ENCODE measurements at regions not wholly inside any gene's neighbourhood (a gene's known extent, or its start where the extent isn't known, plus 50 kb on each side); places are given as distances from the start of the nearest gene placed in this dataset.
A peak's percentile ranks its signal among the peaks of the same experiment; 100 is the strongest.

DNA sequence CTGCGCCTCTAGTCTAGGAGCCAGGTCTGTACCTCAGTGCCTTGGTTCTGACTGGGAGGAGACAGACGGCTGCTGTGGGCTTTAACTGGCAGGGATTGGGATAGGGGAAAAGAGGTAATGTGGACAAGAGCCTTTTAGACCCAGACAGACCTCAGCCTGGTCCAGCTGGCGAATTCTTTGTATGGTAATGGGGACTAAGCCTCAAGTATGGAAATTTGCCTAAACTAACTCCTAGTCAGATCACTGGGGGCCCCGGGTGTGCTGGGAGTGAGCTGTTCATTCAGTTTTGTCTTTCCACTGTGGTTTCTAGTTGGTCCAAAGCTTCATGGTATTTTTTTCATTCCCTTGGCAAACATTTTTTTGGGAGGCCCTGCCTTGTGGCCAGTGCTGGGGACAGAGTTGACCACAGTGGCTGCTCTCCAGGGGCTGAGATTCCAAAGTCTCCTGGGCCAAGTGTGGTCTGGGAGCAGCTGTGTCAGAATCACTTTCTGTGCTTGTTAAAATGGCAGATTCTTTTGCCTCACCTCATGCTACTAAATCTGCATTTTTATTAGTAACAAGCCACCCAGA, 261.4 kb upstream of the C2CD4B start:
- Histone ChIP-seq H3K4me2 (ENCODE audit: low read length) (peak overlapping the region; percentile 13), H4K20me1 (ENCODE audit: insufficient read depth, low read length) (no peaks in the 10 kb centered on the region), H3K9ac (ENCODE audit: low read length) (no peak overlapping the region), H3K27ac (ENCODE audit: low read depth, low read length) (no peak overlapping the region), H3K79me2 (ENCODE audit: insufficient read depth, low read length) (no peaks in the 10 kb centered on the region), H3K36me3 (ENCODE audit: insufficient read depth, low read length) (no peaks in the 10 kb centered on the region), H3K4me1 (ENCODE audit: insufficient read depth, low read length) (peaks cover 4% of the 10 kb centered on the region), H2AFZ (ENCODE audit: low read depth, low read length) (no peak overlapping the region), H3K4me3 (ENCODE audit: insufficient read depth, low read depth, low read length) (no peak overlapping the region), H3K9me3 (ENCODE audit: insufficient read depth, low read depth, low read length) (no peaks in the 10 kb centered on the region), H3K27me3 (ENCODE audit: insufficient read depth, low read length) (no peaks in the 10 kb centered on the region)
- H3K4me3 Mint-ChIP-seq (ENCODE audit: unreplicated experiment), result no peak overlapping the region
- TF ChIP-seq, protein P1, sequence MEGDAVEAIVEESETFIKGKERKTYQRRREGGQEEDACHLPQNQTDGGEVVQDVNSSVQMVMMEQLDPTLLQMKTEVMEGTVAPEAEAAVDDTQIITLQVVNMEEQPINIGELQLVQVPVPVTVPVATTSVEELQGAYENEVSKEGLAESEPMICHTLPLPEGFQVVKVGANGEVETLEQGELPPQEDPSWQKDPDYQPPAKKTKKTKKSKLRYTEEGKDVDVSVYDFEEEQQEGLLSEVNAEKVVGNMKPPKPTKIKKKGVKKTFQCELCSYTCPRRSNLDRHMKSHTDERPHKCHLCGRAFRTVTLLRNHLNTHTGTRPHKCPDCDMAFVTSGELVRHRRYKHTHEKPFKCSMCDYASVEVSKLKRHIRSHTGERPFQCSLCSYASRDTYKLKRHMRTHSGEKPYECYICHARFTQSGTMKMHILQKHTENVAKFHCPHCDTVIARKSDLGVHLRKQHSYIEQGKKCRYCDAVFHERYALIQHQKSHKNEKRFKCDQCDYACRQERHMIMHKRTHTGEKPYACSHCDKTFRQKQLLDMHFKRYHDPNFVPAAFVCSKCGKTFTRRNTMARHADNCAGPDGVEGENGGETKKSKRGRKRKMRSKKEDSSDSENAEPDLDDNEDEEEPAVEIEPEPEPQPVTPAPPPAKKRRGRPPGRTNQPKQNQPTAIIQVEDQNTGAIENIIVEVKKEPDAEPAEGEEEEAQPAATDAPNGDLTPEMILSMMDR (IDR thresholded peaks at IDR 0.05; ENCODE audit: insufficient read depth, low read depth, low read length), result no peak
- TF ChIP-seq EZH2 (IDR thresholded peaks at IDR 0.05; ENCODE audit: insufficient read depth, low read length), result no peak
- peaks cover 19% of the 10 kb centered on the region for H3K4me1 Mint-ChIP-seq (ENCODE audit: low read depth, unreplicated experiment)
- H3K36me3 Mint-ChIP-seq (ENCODE audit: low read depth, unreplicated experiment), result peaks cover 5% of the 10 kb centered on the region
- H3K9me3 Mint-ChIP-seq (ENCODE audit: unreplicated experiment), result no peaks in the 10 kb centered on the region
- peak overlapping the region; percentile 50 for H3K27ac Mint-ChIP-seq (ENCODE audit: unreplicated experiment)
- DNase-seq (ENCODE audit: low read depth) (peak; percentile 85), FAIRE-seq (peak; percentile 13)
- no peaks in the 10 kb centered on the region for H3K27me3 Mint-ChIP-seq (ENCODE audit: low read depth, unreplicated experiment)

DNA sequence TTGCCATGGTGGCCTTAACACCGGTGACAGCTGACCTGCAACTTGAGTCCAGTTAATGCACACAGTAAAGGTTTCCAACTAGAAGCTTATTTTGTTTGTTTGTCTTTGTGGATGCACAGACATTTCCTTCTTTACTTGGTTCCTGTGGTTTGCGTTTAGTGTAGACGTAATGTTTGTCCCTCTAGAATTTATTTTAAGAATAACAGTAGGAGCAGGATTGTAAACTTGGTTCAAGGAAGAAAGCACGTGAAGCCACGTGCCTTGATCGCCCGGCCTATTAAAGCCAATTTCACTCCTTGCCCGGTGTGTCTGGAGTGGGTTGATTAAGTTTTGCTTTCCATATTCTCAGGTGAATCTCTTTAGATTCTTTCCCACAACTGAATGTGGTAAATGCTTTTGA, 263.2 kb upstream of the C2CD4B start:
- Mint-ChIP-seq H3K9me3 (ENCODE audit: unreplicated experiment) (no peaks in the 10 kb centered on the region), H3K36me3 (ENCODE audit: low read depth, unreplicated experiment) (peaks cover 5% of the 10 kb centered on the region), H3K27ac (ENCODE audit: unreplicated experiment) (no peak overlapping the region), H3K4me3 (ENCODE audit: unreplicated experiment) (no peak overlapping the region), H3K4me1 (ENCODE audit: low read depth, unreplicated experiment) (peaks cover 19% of the 10 kb centered on the region), H3K27me3 (ENCODE audit: low read depth, unreplicated experiment) (no peaks in the 10 kb centered on the region)
- H3K79me2 ChIP-seq (ENCODE audit: insufficient read depth, low read length), result no peaks in the 10 kb centered on the region
- TF ChIP-seq EZH2 (IDR thresholded peaks at IDR 0.05; ENCODE audit: insufficient read depth, low read length), result no peak
- TF ChIP-seq, protein P1 (IDR thresholded peaks at IDR 0.05; ENCODE audit: insufficient read depth, low read depth, low read length), result no peak
- no peak overlapping the region for H3K27ac ChIP-seq (ENCODE audit: low read depth, low read length)
- no peak overlapping the region for H3K9ac ChIP-seq (ENCODE audit: low read length)
- peaks cover 4% of the 10 kb centered on the region for H3K4me1 ChIP-seq (ENCODE audit: insufficient read depth, low read length)
- H3K36me3 ChIP-seq (ENCODE audit: insufficient read depth, low read length), result no peaks in the 10 kb centered on the region
- no peaks in the 10 kb centered on the region for H3K9me3 ChIP-seq (ENCODE audit: insufficient read depth, low read depth, low read length)
- FAIRE-seq, result no peak
- no peak overlapping the region for H3K4me2 ChIP-seq (ENCODE audit: low read length)
- H3K27me3 ChIP-seq (ENCODE audit: insufficient read depth, low read length), result no peaks in the 10 kb centered on the region
- H2AFZ ChIP-seq (ENCODE audit: low read depth, low read length), result no peak overlapping the region
- no peak overlapping the region for H3K4me3 ChIP-seq (ENCODE audit: insufficient read depth, low read depth, low read length)
- H4K20me1 ChIP-seq (ENCODE audit: insufficient read depth, low read length), result no peaks in the 10 kb centered on the region
- DNase-seq (ENCODE audit: low read depth), result no peak

DNA sequence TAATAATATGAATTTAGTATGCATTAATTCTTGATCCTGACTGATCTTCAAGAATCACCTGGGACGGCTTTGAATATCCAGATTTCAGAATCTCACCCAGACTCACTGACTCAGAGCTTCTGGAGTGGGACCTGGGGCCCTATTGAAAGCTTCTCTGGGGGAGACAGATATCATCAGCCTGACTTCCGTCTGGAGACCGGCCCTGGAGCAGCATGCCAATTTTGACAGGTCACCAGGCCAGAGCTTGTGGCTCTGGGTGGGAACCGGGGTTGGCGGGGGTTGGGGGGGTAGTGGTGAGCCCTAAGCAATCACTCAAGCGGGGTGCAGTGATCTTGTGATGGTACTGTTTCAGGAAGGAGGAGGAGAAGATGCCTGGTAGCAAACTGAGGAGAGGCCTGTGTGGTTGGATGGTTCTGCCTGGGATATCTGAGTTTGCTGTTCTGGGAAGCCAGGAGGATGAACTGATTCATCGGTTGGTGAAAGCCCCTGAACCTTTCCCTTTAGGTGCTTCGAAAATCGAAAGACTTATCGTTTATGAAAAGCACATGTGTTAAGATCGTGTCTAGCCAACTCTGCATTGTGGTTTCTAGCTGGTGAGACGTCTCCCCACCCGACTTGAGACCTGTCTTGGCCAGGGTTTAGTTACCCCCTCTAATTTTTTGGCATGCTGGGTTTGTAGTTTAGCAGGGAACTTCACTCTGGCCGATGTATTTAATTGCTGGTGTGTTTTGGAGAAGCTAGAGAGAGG, 263.9 kb upstream of the C2CD4B start:
- Histone ChIP-seq H3K9me3 (ENCODE audit: insufficient read depth, low read depth, low read length) (no peaks in the 10 kb centered on the region), H3K36me3 (ENCODE audit: insufficient read depth, low read length) (no peaks in the 10 kb centered on the region), H3K4me3 (ENCODE audit: insufficient read depth, low read depth, low read length) (no peak overlapping the region), H2AFZ (ENCODE audit: low read depth, low read length) (no peak overlapping the region), H3K4me1 (ENCODE audit: insufficient read depth, low read length) (peaks cover 4% of the 10 kb centered on the region), H3K9ac (ENCODE audit: low read length) (no peak overlapping the region), H4K20me1 (ENCODE audit: insufficient read depth, low read length) (no peaks in the 10 kb centered on the region), H3K4me2 (ENCODE audit: low read length) (no peak overlapping the region), H3K79me2 (ENCODE audit: insufficient read depth, low read length) (no peaks in the 10 kb centered on the region), H3K27me3 (ENCODE audit: insufficient read depth, low read length) (no peaks in the 10 kb centered on the region), H3K27ac (ENCODE audit: low read depth, low read length) (no peak overlapping the region)
- TF ChIP-seq, protein P1 (IDR thresholded peaks at IDR 0.05; ENCODE audit: insufficient read depth, low read depth, low read length), result no peak
- TF ChIP-seq EZH2 (IDR thresholded peaks at IDR 0.05; ENCODE audit: insufficient read depth, low read length), result no peak
- Mint-ChIP-seq H3K27me3 (ENCODE audit: low read depth, unreplicated experiment) (no peaks in the 10 kb centered on the region), H3K4me1 (ENCODE audit: low read depth, unreplicated experiment) (peaks cover 19% of the 10 kb centered on the region), H3K9me3 (ENCODE audit: unreplicated experiment) (no peaks in the 10 kb centered on the region), H3K4me3 (ENCODE audit: unreplicated experiment) (no peak overlapping the region), H3K27ac (ENCODE audit: unreplicated experiment) (peak overlapping the region; percentile 44), H3K36me3 (ENCODE audit: low read depth, unreplicated experiment) (peaks cover 5% of the 10 kb centered on the region)
- DNase-seq (ENCODE audit: low read depth) (no peak), FAIRE-seq (no peak)
